Ishikawa (cell line): ENCODE measurements at regions not wholly inside any gene's neighbourhood (a gene's known extent, or its start where the extent isn't known, plus 50 kb on each side); places are given as distances from the start of the nearest gene placed in this dataset.

Experiments used
- CREB1 ChIP-seq: IDR thresholded peaks from 2 replicates; pipeline ENCODE4 v1.6.1; 2012; ENCODE audit warnings: low read depth
- EGR1 ChIP-seq: IDR thresholded peaks from 2 replicates; pipeline ENCODE4 v1.6.1; 2012
- EP300 ChIP-seq: IDR thresholded peaks from 2 replicates; pipeline ENCODE4 v1.6.1; 2012; ENCODE audit warnings: borderline replicate concordance
- MAX ChIP-seq: IDR thresholded peaks from 2 replicates; pipeline ENCODE4 v1.6.1; 2012
- RAD21 ChIP-seq: IDR thresholded peaks from 2 replicates; pipeline ENCODE4 v1.6.1; 2012; ENCODE audit warnings: low read depth

DNA sequence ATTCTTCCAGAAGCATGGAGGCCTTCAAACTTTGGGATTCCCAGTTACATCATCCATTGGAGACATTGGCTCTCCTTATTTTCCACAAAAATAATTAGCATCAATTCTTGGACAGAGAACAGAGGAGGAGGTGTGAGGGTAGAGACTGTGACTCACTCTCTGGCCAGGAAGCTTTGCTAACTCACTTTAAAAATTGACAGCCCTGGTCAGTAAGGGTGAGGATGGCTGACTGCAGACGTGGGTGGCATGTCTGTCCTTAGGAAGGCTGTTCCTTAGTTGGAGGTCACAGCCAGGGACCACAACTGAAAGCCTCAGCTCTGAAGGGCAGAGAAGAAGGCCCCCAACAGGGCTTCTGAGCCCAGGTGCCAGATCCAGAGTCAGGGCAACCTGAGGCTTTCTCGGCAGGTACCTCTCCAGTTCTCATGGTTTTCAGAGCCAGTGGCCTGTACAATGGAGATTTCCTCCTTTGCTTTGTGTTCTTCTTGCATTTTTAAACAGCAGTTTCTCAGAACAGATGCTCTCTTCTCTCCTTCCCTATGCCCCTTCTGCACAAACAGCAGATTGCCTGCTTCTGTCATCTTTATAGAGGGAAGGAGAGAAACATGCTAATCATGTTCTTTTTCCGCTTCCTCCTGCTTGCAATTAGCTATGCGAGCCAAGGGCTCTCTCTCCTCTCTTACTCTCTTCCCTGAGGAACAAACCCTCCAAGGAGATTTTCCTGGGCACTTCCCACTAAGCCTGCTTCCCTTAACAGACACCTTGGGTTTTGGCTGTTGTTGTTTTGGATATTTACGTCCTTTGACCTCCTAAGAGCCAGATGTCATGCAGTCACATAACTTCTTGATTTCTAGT is 92.5 kb upstream of the ZNF366 start:
- no peak for TF ChIP-seq EP300
- TF ChIP-seq EGR1 = no peak
- TF ChIP-seq RAD21 = no peak
- TF ChIP-seq MAX = no peak
- TF ChIP-seq CREB1 = no peak
